ENCODE measurements at regions not wholly inside any gene's neighbourhood (a gene's known extent, or its start where the extent isn't known, plus 50 kb on each side); places are given as distances from the start of the nearest gene placed in this dataset.

DNA sequence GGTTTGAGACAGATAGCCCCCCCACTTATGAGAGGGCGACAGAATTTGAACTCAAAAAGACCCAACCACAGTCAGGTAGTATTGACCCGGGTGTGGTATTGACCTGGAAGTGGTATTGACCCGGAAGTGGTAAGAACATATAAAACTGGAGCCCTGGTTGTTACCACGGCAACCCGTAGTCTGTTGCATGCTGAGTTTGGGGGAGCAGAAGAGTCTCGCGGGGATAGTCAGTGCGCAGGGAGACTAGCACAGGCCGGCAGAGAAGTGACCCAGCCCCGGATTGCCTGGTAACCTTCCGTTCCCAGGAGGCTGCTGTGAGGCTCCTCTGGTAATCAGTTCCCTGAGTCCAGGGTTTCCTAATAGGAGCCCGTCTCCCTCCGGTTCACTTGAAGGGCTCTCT is 96.2 kb downstream of the SNX5 start:
- H3K4me1 ChIP-seq (ENCODE audit: control insufficient read depth, insufficient read depth, low read length), result peaks cover 64% of the 10 kb centered on the region
- H3K9ac ChIP-seq (ENCODE audit: low read depth, low read length), result no peak overlapping the region
- H3K4me3 ChIP-seq (ENCODE audit: low read depth, low read length), result no peak overlapping the region
- no peaks in the 10 kb centered on the region for H3K27me3 ChIP-seq (ENCODE audit: control insufficient read depth, insufficient read depth, low read length)
- no peaks in the 10 kb centered on the region for H3K9me3 ChIP-seq (ENCODE audit: control insufficient read depth, insufficient read depth, low read length)
- no peaks in the 10 kb centered on the region for H3K36me3 ChIP-seq (ENCODE audit: control insufficient read depth, insufficient read depth, low read length)
- no peak overlapping the region for H3K27ac ChIP-seq (ENCODE audit: low read depth, low read length)

- Histone ChIP-seq H3K4me3 (ENCODE audit: low read depth, low read length) (no peak overlapping the region), H3K36me3 (ENCODE audit: control insufficient read depth, insufficient read depth, low read length) (no peaks in the 10 kb centered on the region), H3K4me1 (ENCODE audit: control insufficient read depth, insufficient read depth, low read length) (peaks cover 68% of the 10 kb centered on the region), H3K9me3 (ENCODE audit: control insufficient read depth, insufficient read depth, low read length) (no peaks in the 10 kb centered on the region), H3K9ac (ENCODE audit: low read depth, low read length) (no peak overlapping the region), H3K27ac (ENCODE audit: low read depth, low read length) (peak overlapping the region; percentile 84), H3K27me3 (ENCODE audit: control insufficient read depth, insufficient read depth, low read length) (no peaks in the 10 kb centered on the region)
Measured at GRCh38 chr20:17871886-17872285, 96.7 kb downstream of the SNX5 start.

DNA sequence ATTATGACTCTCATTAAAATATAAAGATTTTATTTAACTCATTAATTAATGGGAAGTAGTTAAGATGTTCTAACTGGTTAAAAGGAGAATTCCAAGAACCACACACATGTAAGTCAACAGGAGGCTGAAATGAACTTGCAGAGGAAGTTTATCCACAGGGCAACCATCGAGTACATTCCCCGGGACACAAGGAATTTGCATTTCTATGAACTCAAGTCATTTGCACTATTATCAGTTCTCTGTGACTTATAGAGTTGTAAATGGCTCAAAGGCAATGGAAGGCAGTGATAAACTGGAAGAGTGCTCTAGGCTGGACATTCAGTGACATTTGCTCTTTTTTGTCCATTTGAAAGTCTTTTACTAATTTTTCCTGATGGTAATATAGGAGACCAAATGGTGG is 97.4 kb downstream of the SNX5 start:
- Histone ChIP-seq H3K27me3 (ENCODE audit: control insufficient read depth, insufficient read depth, low read length) (no peaks in the 10 kb centered on the region), H3K9ac (ENCODE audit: low read depth, low read length) (no peak overlapping the region), H3K4me1 (ENCODE audit: control insufficient read depth, insufficient read depth, low read length) (peaks cover 65% of the 10 kb centered on the region), H3K9me3 (ENCODE audit: control insufficient read depth, insufficient read depth, low read length) (no peaks in the 10 kb centered on the region), H3K36me3 (ENCODE audit: control insufficient read depth, insufficient read depth, low read length) (no peaks in the 10 kb centered on the region), H3K27ac (ENCODE audit: low read depth, low read length) (peak overlapping the region; percentile 84), H3K4me3 (ENCODE audit: low read depth, low read length) (peak overlapping the region; percentile 33)

DNA sequence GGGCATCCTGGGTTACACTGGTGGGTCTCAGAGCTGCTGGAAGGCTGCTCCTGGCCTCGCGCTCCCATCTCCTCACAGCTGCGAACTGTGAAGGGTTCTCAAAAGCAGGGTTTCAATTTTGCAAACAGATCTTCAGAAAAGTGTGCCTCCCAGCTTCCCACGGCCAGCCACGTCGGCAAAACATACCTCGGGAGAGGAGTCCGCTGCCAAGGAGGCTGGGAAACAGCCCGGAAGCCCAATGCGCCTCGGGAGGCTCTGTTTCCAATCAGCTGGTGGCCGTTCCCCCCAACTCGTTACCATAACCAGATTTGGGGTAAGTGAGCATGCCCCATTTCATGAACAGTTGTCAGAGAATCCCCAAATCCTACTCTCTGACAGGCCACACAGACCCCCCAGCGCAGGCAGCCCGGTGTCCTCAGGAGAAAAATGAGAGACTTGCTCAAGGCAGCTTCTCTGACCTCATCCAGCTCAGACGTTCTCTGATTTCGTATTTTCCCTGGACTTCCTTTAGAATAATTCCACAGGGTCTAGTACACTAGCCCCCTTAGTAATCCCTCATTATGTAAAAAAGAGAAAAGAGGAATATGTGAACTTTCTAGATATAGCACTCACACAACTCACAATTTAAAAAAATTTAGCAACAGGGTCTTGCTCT is 98.4 kb downstream of the SNX5 start:
- Histone ChIP-seq H3K9me3 (ENCODE audit: control insufficient read depth, insufficient read depth, low read length) (no peaks in the 10 kb centered on the region), H3K27me3 (ENCODE audit: control insufficient read depth, insufficient read depth, low read length) (no peaks in the 10 kb centered on the region), H3K27ac (ENCODE audit: low read depth, low read length) (peak overlapping the region; percentile 84), H3K36me3 (ENCODE audit: control insufficient read depth, insufficient read depth, low read length) (no peaks in the 10 kb centered on the region), H3K4me3 (ENCODE audit: low read depth, low read length) (no peak overlapping the region), H3K9ac (ENCODE audit: low read depth, low read length) (no peak overlapping the region), H3K4me1 (ENCODE audit: control insufficient read depth, insufficient read depth, low read length) (peaks cover 56% of the 10 kb centered on the region)

GRCh38 chr20:17869295-17869994 is 99.1 kb downstream of the SNX5 start:
- H3K36me3 ChIP-seq (ENCODE audit: control insufficient read depth, insufficient read depth, low read length), result no peaks in the 10 kb centered on the region
- H3K27me3 ChIP-seq (ENCODE audit: control insufficient read depth, insufficient read depth, low read length), result no peaks in the 10 kb centered on the region
- H3K9ac ChIP-seq (ENCODE audit: low read depth, low read length), result no peak overlapping the region
- H3K27ac ChIP-seq (ENCODE audit: low read depth, low read length), result no peak overlapping the region
- no peak overlapping the region for H3K4me3 ChIP-seq (ENCODE audit: low read depth, low read length)
- peaks cover 54% of the 10 kb centered on the region for H3K4me1 ChIP-seq (ENCODE audit: control insufficient read depth, insufficient read depth, low read length)
- H3K9me3 ChIP-seq (ENCODE audit: control insufficient read depth, insufficient read depth, low read length), result no peaks in the 10 kb centered on the region

GRCh38 chr20:17868700-17869231 is 99.8 kb downstream of the SNX5 start:
- peaks cover 52% of the 10 kb centered on the region for H3K4me1 ChIP-seq (ENCODE audit: control insufficient read depth, insufficient read depth, low read length)
- no peak overlapping the region for H3K27ac ChIP-seq (ENCODE audit: low read depth, low read length)
- H3K36me3 ChIP-seq (ENCODE audit: control insufficient read depth, insufficient read depth, low read length), result no peaks in the 10 kb centered on the region
- no peak overlapping the region for H3K9ac ChIP-seq (ENCODE audit: low read depth, low read length)
- no peaks in the 10 kb centered on the region for H3K27me3 ChIP-seq (ENCODE audit: control insufficient read depth, insufficient read depth, low read length)
- no peaks in the 10 kb centered on the region for H3K9me3 ChIP-seq (ENCODE audit: control insufficient read depth, insufficient read depth, low read length)
- H3K4me3 ChIP-seq (ENCODE audit: low read depth, low read length), result no peak overlapping the region

- H3K9me3 ChIP-seq (ENCODE audit: control insufficient read depth, insufficient read depth, low read length), result no peaks in the 10 kb centered on the region
- H3K4me1 ChIP-seq (ENCODE audit: control insufficient read depth, insufficient read depth, low read length), result peaks cover 49% of the 10 kb centered on the region
- no peak overlapping the region for H3K4me3 ChIP-seq (ENCODE audit: low read depth, low read length)
- no peak overlapping the region for H3K27ac ChIP-seq (ENCODE audit: low read depth, low read length)
- H3K9ac ChIP-seq (ENCODE audit: low read depth, low read length), result no peak overlapping the region
- no peaks in the 10 kb centered on the region for H3K27me3 ChIP-seq (ENCODE audit: control insufficient read depth, insufficient read depth, low read length)
- no peaks in the 10 kb centered on the region for H3K36me3 ChIP-seq (ENCODE audit: control insufficient read depth, insufficient read depth, low read length)
Measured at GRCh38 chr20:17868151-17868550, 100.4 kb downstream of the SNX5 start.

GRCh38 chr20:17867131-17867925 is 101.3 kb downstream of the SNX5 start:
- H3K4me1 ChIP-seq (ENCODE audit: control insufficient read depth, insufficient read depth, low read length), result peaks cover 42% of the 10 kb centered on the region
- H3K9ac ChIP-seq (ENCODE audit: low read depth, low read length), result no peak overlapping the region
- no peaks in the 10 kb centered on the region for H3K27me3 ChIP-seq (ENCODE audit: control insufficient read depth, insufficient read depth, low read length)
- no peaks in the 10 kb centered on the region for H3K36me3 ChIP-seq (ENCODE audit: control insufficient read depth, insufficient read depth, low read length)
- H3K9me3 ChIP-seq (ENCODE audit: control insufficient read depth, insufficient read depth, low read length), result no peaks in the 10 kb centered on the region
- H3K4me3 ChIP-seq (ENCODE audit: low read depth, low read length), result no peak overlapping the region
- no peak overlapping the region for H3K27ac ChIP-seq (ENCODE audit: low read depth, low read length)

DNA sequence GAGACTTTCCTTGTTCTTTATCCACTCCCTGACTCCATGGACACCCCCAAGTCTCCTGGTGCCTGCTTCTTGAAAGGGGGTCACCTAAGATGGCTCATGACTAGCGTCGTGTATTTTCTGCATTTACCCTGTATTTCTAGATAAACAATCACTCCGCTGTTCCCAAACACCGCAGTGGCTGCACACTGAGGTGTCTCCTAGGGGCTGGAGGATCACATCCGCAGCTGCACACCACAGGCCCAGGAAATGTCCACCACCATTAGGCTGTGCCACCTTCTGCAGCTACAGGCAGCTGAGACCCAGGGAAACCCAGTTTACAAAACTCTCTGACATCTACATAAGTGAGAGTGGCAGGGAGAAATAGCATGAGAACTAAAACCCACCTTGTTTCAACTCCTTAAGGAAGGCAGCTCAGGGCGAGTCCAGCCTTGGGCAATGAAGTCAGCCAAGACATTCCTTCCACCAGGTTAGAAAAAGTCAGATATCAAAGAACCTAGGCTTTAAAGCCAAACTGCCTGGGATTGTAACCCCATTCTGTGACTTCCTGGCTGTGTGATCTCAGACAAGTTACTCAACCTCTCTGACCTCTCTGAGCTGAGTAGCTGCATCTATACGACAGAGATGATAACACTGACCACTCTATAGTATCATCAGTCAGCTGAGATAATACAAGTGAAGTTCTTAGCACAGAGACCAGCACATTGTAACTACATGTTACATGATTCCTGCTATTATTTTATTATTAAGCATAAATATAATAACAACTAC is 102.2 kb downstream of the SNX5 start:
- Histone ChIP-seq H3K4me3 (ENCODE audit: low read depth, low read length) (no peak overlapping the region), H3K36me3 (ENCODE audit: control insufficient read depth, insufficient read depth, low read length) (no peaks in the 10 kb centered on the region), H3K9ac (ENCODE audit: low read depth, low read length) (no peak overlapping the region), H3K27ac (ENCODE audit: low read depth, low read length) (no peak overlapping the region), H3K9me3 (ENCODE audit: control insufficient read depth, insufficient read depth, low read length) (no peaks in the 10 kb centered on the region), H3K27me3 (ENCODE audit: control insufficient read depth, insufficient read depth, low read length) (no peaks in the 10 kb centered on the region), H3K4me1 (ENCODE audit: control insufficient read depth, insufficient read depth, low read length) (peaks cover 33% of the 10 kb centered on the region)

- H3K36me3 ChIP-seq (ENCODE audit: control insufficient read depth, insufficient read depth, low read length), result no peaks in the 10 kb centered on the region
- H3K4me3 ChIP-seq (ENCODE audit: low read depth, low read length), result no peak overlapping the region
- H3K27ac ChIP-seq (ENCODE audit: low read depth, low read length), result no peak overlapping the region
- H3K9ac ChIP-seq (ENCODE audit: low read depth, low read length), result no peak overlapping the region
- H3K4me1 ChIP-seq (ENCODE audit: control insufficient read depth, insufficient read depth, low read length), result peaks cover 37% of the 10 kb centered on the region
- no peaks in the 10 kb centered on the region for H3K27me3 ChIP-seq (ENCODE audit: control insufficient read depth, insufficient read depth, low read length)
- no peaks in the 10 kb centered on the region for H3K9me3 ChIP-seq (ENCODE audit: control insufficient read depth, insufficient read depth, low read length)
Measured at GRCh38 chr20:17863577-17864292, 104.9 kb downstream of the SNX5 start.
